Heart left ventricle (tissue), 16 donors: ENCODE measurements at regions not wholly inside any gene's neighbourhood (a gene's known extent, or its start where the extent isn't known, plus 50 kb on each side); places are given as distances from the start of the nearest gene placed in this dataset.

ENCODE experiments used
- ATAC-seq, 4 donors: fragments of 200-7000 bp; cut with Tn5 transposase; one replicate each; pipeline ENCODE4 v1.9.1; 2020 to 2022; ENCODE audit warnings: moderate library complexity in 4 of 4, mild to moderate bottlenecking in 3 of 4, moderate number of reproducible peaks in 1 of 4
- DNase-seq, 5 donors: peaks; one replicate each; pipeline ENCODE4 v3.0.0-alpha.2; 2020
- H3K27ac ChIP-seq, 12 donors: fragments of 200-600 bp; sonication (generic) in 4 of 12; one replicate each; pipeline versions ENCODE4 v1.5.0 to v1.8.0; 2016 to 2022; ENCODE audit warnings: mild to moderate bottlenecking in 2 of 12
- H3K27me3 ChIP-seq, 9 donors: fragments of 200-600 bp; sonication (generic) in 2 of 9; one replicate each; pipeline versions ENCODE4 v1.5.1 to v1.8.0; 2016 to 2022; ENCODE audit warnings: mild to moderate bottlenecking in 3 of 9
- H3K36me3 ChIP-seq, 9 donors: fragments of 200-600 bp; sonication (generic) in 2 of 9; one replicate each; pipeline versions ENCODE4 v1.5.0 to v1.8.0; 2018 to 2022; ENCODE audit warnings: mild to moderate bottlenecking in 2 of 9
- H3K4me1 ChIP-seq, 12 donors: fragments of 200-600 bp; sonication (generic) in 4 of 12; one replicate each; pipeline versions ENCODE4 v1.5.0 to v1.8.0; 2016 to 2022; ENCODE audit warnings: mild to moderate bottlenecking in 3 of 12
- H3K4me3 ChIP-seq, 12 donors: fragments of 200-600 bp; sonication (generic) in 4 of 12; one replicate each; pipeline versions ENCODE4 v1.5.0 to v1.8.0; 2017 to 2022; ENCODE audit warnings: mild to moderate bottlenecking in 9 of 12, moderate library complexity in 4 of 12
- H3K9me3 ChIP-seq, 12 donors: fragments of 200-600 bp; sonication (generic) in 4 of 12; one replicate each; pipeline versions ENCODE4 v1.5.0 to v1.8.0; 2016 to 2022; ENCODE audit warnings: mild to moderate bottlenecking in 1 of 12
- POLR2A ChIP-seq, 2 donors: fragments of 450-650 bp; IDR thresholded peaks; one replicate each; pipeline ENCODE4 v1.6.1; 2017; ENCODE audit warnings: antibody characterized with exemption in 2 of 2, mild to moderate bottlenecking in 2 of 2, moderate library complexity in 2 of 2
- WGBS, 4 donors: extraction: QIAGEN DNeasy Blood & Tissue Kit in 2 of 4; methylation state at CpG; one replicate each; pipeline versions ENCODE4 v1.1.5 to v1.1.7; 2013 to 2018; 5-methylcytosine and 5-hydroxymethylcytosine counted together
- intact Hi-C, 10 donors: fragments of 100-400 bp; cut with DNase I; formaldehyde crosslinking; loops; one replicate each; pipeline versions ENCODE4 v1.11.1 to v1.14.2; 2022
- TF ChIP-seq, protein P1 (sequence below), 12 donors: fragments of 200-600 bp; sonication (generic) in 4 of 12; IDR thresholded peaks; one replicate each; pipeline versions ENCODE4 v1.5.0 to v1.8.0; 2018 to 2022; ENCODE audit warnings: antibody characterized with exemption in 12 of 12, mild to moderate bottlenecking in 5 of 12
- donor health status: ischemic (EF 13 %, LVEDD 7.1; RV severe dilation, severe dysfunction).
- donor health status: healthy with polysubstance abuse.
- donor health status: DM: no; HTN: yes; CAD: no.
- donor health status: DM: no; HTN: no; CAD: no.
- donor health status: ischemic (EF 25% LVEDD 6.9; RV normal size, moderate dysfunction).
- donor health status: ischemic (EF 25% LVEDD 5.7; RV mildly dilated, moderate dysfunction).
- donor health status: healthy.
- donor health status: DM: yes; HTN: yes; CAD: no.
- donor health status: ischemic (EF 35%, LVEDD 5.7; RV mildly dilated, moderate dysfunction).
- donor health status: nonischemic (EF 11% LVEDD 7.7; RV severe dilation, severe dysfunction).
- donor health status: DM: yes; HTN: yes; CAD: no.
- donor health status: PGD.
- donor health status: ischemic (EF 29% LVEDD 5.4; RV normal size, mild dysfunction).
- donor health status: nonischemic (EF 23%, LVEDD 6.1; RV moderate dilation, normal function).

DNA sequence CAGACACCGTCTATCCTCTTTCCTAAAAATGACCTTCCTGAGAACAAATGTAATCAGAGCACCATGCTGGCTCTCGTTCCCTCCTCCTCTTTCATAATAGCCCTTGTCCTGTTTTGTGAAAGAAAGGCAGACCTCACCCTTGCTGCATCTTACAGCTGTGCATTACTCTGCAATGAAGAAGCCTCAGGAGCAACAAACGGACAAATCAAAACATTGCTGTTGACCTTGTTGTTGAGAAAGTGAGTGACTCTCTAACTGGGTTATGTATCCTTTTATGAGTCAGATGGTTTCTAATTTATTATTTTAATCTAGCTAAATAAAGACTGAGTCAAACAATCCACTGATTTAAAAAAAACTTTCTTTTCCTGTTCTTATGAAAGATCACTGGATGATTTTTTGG is 180.9 kb downstream of the RPS29 start:
- DNase-seq (no peak), ATAC-seq (no peak)
- Histone ChIP-seq H3K27me3 (no peaks in the 10 kb centered on the region), H3K27ac (no peak overlapping the region), H3K9me3 (no peaks in the 10 kb centered on the region), H3K4me3 (no peak overlapping the region), H3K36me3 (no peaks in the 10 kb centered on the region), H3K4me1 (no peaks in the 10 kb centered on the region)
- 43 to 56% (median 52%) methylated on average over 3 of the region's 3 CpGs for WGBS, 4 donors
- TF ChIP-seq, protein P1, sequence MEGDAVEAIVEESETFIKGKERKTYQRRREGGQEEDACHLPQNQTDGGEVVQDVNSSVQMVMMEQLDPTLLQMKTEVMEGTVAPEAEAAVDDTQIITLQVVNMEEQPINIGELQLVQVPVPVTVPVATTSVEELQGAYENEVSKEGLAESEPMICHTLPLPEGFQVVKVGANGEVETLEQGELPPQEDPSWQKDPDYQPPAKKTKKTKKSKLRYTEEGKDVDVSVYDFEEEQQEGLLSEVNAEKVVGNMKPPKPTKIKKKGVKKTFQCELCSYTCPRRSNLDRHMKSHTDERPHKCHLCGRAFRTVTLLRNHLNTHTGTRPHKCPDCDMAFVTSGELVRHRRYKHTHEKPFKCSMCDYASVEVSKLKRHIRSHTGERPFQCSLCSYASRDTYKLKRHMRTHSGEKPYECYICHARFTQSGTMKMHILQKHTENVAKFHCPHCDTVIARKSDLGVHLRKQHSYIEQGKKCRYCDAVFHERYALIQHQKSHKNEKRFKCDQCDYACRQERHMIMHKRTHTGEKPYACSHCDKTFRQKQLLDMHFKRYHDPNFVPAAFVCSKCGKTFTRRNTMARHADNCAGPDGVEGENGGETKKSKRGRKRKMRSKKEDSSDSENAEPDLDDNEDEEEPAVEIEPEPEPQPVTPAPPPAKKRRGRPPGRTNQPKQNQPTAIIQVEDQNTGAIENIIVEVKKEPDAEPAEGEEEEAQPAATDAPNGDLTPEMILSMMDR (IDR thresholded peaks at IDR 0.05) = no peak
- TF ChIP-seq POLR2A (IDR thresholded peaks at IDR 0.05) = no peak
- intact Hi-C loops = no loop called here

DNA sequence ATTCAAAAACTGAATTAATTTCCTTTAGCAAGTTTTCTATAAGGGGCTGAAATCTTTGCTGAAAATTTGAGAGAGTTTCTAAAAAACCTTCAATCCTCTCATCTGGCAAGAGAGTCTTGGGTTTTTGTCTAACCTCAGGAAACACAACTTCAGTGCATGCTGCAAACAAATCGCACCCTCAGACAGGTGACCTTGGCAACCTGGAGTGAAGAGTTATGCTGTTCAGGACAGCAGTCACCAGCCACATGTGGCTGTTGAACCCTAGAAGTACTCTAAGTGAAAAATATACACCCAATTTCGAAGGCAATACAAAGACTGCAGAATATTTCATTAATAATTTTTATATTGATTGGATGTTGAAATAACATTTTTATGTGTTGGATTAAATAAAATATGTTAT is 184.8 kb downstream of the RPS29 start:
- ATAC-seq = no peak
- 56 to 62% (median 58%) methylated on average over 2 of the region's 2 CpGs for WGBS, 4 donors
- H3K9me3 ChIP-seq = no peaks in the 10 kb centered on the region
- intact Hi-C loops = no loop called here
- TF ChIP-seq, protein P1 (IDR thresholded peaks at IDR 0.05) = no peak
- no peak for TF ChIP-seq POLR2A (IDR thresholded peaks at IDR 0.05)
- H3K4me1 ChIP-seq = no peaks in the 10 kb centered on the region
- no peak for DNase-seq
- H3K36me3 ChIP-seq = no peaks in the 10 kb centered on the region
- no peak overlapping the region for H3K27ac ChIP-seq
- H3K27me3 ChIP-seq = no peaks in the 10 kb centered on the region
- no peak overlapping the region for H3K4me3 ChIP-seq

DNA sequence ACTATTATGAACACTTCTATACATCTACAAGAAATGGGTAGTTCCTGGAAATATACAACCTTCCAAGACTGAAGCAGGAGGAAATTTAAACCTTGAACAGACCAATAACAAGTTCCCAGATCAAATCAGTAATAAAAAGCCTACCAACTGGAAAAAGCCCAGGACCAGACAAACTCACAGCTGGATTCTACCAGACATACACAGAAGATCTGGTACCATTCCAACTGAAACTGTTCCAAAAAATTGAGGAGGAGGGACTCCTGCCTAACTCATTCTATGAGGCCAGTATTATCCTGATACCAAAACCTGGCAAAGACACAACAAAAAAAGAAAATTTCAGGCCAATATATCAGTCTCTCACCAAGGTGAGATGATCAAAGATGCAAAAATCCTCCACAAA is 189.4 kb downstream of the RPS29 start:
- Histone ChIP-seq H3K27ac (no peak overlapping the region), H3K9me3 (peaks cover 0 to 5% (median 0%) of the 10 kb centered on the region in 12 donors), H3K27me3 (no peaks in the 10 kb centered on the region), H3K36me3 (no peaks in the 10 kb centered on the region), H3K4me1 (no peaks in the 10 kb centered on the region), H3K4me3 (no peak overlapping the region)
- DNase-seq = no peak
- intact Hi-C loops = no loop called here
- no peak for ATAC-seq
- TF ChIP-seq, protein P1 (IDR thresholded peaks at IDR 0.05) = no peak
- TF ChIP-seq POLR2A (IDR thresholded peaks at IDR 0.05) = no peak

DNA sequence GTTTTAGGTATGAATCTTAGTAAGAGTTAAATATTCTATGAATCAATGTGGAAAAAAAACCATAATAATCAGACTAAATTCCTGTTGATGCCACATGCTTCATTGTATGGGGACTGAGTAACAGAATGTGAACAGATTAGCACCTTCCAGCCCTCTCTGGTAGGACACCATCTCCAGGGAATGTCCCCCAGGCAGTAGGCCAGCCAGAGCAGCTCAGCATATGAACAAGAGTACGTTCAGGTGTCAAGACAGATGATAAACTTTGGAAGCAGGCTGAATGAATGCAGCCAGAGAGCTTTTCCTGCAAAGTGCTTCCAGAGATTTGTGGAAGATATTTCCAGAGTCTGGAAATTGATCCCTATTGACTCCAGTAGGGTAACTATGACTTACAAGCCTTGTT is 204.4 kb downstream of the RPS29 start:
- no peak for ATAC-seq
- WGBS, 4 donors = 11 to 38% (median 20%) methylated on average over 1 of the region's 1 CpG
- intact Hi-C loops = no loop called here

DNA sequence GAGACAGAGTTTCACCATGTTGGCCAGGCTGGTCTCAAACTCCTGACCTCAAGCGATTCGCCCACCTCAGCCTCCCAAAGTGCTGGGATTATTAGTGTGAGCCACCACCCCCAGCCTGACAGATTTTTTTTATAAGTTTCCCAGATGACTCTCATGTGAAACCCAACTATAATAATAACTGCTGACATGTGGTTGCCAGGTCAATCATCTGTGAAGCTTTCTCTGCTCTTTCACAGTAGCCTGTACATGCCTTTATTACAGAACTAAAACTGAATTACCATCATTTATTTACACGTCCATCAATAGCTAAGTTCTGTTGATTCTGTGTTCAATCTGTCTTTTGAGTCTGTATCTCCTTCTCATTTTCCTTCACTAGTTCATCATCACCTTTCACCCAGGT is 218.5 kb downstream of the RPS29 start:
- intact Hi-C loops = no loop called here
- Histone ChIP-seq H3K27me3 (peaks cover 0 to 4% (median 0%) of the 10 kb centered on the region in 9 donors), H3K27ac (no peak overlapping the region), H3K4me3 (no peak overlapping the region), H3K4me1 (no peaks in the 10 kb centered on the region), H3K9me3 (no peaks in the 10 kb centered on the region), H3K36me3 (no peaks in the 10 kb centered on the region)
- no peak for ATAC-seq
- no peak for DNase-seq
- WGBS, 4 donors = 78 to 88% (median 83%) methylated on average over 3 of the region's 3 CpGs
- no peak for TF ChIP-seq POLR2A (IDR thresholded peaks at IDR 0.05)
- TF ChIP-seq, protein P1 (IDR thresholded peaks at IDR 0.05) = no peak

More for the DNA sequence above, 204.4 kb downstream of the RPS29 start:
- Histone ChIP-seq H3K27me3 (no peaks in the 10 kb centered on the region), H3K9me3 (peaks cover 0 to 8% (median 0%) of the 10 kb centered on the region in 12 donors), H3K4me3 (no peak overlapping the region), H3K36me3 (no peaks in the 10 kb centered on the region), H3K27ac (no peak overlapping the region), H3K4me1 (no peaks in the 10 kb centered on the region)
- DNase-seq = no peak
- TF ChIP-seq POLR2A (IDR thresholded peaks at IDR 0.05) = no peak
